Stimulated activated CD4-positive, alpha-beta T cell treated with anti-CD3 and anti-CD28 coated beads, Interleukin-1b, Interleukin-23, amount 100 ng/mL, for 1 hour (primary cell): ENCODE measurements at regions not wholly inside any gene's neighbourhood (a gene's known extent, or its start where the extent isn't known, plus 50 kb on each side); places are given as distances from the start of the nearest gene placed in this dataset.

Source experiments
- DNase-seq, 2 donors: peaks; one replicate each; pipeline ENCODE4 v3.0.0-alpha.2; 2020; ENCODE audit warnings: low read depth in 2 of 2

- no peak for DNase-seq
These were observed 317.6 kb downstream of the TLE4 start for GRCh38 chr9:79889369-79889768.

DNA sequence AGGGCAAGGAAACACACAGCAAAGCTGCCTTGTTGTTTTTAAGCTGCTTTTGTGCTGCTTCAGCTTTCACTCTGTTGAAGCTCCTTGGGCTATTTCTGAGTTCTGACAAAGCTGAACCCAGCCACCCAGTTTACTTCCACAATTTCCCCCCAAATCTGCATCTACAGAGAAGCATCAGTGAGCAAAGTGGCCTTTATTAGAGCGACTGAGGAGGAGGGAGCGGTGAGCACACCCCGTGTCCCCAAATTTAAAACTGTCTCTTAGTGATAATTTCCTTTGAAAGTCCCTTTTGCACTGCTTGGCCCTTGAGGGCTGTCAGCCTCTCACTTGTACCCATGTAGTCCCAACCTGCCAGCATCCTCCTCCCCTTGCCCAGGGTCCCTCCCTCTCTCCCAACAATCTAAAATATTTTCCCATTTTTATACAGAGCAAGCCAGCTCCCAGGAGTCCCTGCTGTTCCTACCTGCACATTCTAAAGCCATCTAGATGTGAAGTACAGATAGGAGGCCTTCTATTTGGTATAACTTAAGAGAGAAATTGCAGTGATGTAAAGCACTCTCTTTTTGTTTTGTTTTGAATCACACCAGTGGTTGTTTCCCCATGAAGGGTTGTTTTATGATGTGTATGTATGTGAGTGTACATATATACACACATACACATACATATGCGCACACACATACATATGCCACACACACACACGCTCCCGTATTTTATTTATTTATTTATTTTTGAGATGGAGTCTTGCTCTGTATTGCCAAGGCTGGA lies 313.5 kb downstream of the TLE4 start:
- DNase-seq = no peak

GRCh38 chr9:79884546-79884945 lies 312.8 kb downstream of the TLE4 start:
- no peak for DNase-seq

DNA sequence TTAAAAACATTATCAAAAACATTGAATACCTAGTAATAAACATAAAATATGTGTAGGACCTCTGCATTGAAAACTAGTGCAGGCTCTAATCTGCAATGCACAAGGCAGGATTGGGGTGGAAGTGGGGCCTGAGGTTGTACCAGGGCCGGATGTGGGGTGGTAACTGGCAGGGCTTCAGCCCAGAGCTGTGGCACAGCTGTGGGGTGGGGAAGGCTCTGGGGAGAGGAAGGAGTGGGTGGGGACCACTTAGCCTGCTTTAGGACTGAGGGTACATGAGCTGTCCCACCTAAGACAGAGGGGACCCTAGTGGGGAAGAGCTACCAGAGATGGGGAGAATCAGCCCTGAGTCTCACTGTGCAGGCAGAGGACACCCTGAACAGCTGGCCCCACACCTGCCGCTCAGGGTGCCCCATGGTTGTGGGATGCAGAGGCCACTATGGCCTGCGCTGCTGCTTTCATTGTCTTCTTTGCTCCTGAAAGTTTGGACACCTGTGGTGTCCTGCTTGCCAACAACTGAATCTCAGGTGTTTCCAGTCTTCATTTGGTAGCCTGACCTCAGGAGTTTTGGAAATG lies 311.4 kb downstream of the TLE4 start:
- DNase-seq = peak in 1 of 2 donors; percentile 12

- DNase-seq = no peak
These were observed 308.9 kb downstream of the TLE4 start for GRCh38 chr9:79880626-79881025.

DNA sequence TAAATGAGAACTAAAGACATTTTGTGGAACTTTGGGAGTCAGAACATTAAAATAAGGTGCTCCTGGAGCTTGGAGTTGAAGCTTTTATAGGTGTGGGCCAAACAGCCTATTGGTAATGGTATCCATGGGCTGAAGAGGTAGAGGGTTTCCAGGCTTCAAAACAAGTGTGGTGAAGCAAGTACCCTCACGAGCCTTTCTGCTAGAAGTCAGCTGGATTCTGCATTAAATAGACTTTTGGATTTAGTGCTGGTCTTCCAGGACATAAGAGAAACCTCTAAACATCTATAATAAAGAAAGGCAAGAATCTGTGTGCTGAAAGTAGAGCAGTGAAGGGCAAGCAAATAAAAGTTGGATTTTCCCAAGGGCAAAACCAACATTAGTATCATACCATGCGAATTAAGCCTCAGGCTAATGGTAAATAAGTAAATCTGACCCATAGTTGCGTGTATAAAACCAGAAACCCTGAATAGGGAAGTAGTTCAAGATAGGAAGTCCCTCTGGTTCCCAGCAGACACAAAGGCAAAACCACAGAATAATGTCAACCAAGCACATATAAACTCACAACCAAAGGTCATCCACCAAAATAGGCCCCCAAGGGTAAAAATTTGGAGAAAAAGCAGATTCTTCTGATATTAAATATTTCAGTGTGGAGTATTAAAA lies 306.3 kb downstream of the TLE4 start:
- DNase-seq = no peak

GRCh38 chr9:79868567-79869189 lies 296.9 kb downstream of the TLE4 start:
- no peak for DNase-seq

- no peak for DNase-seq
These were observed 291.4 kb downstream of the TLE4 start for GRCh38 chr9:79862921-79863890.

GRCh38 chr9:79858508-79858907 lies 286.7 kb downstream of the TLE4 start:
- DNase-seq = no peak

DNA sequence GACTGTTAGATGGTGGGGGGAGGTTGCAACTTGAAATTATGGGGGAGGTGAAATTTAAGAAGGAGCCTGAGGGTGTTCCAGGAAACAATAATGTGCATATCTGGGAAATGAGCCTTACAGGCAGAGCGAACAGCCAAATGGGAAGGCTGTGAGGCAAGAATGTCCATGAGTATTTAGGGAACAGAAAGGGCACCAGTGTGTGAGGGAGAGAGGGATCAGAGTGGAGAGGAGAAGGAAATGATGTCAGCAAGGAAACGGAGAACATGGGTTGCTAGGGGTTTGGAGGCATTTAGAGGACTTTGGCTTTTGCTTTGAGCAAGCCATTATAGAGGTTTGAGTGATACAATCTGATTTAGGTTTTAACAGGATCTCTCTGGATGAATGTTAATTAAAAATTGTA lies 285.4 kb downstream of the TLE4 start:
- no peak for DNase-seq

DNA sequence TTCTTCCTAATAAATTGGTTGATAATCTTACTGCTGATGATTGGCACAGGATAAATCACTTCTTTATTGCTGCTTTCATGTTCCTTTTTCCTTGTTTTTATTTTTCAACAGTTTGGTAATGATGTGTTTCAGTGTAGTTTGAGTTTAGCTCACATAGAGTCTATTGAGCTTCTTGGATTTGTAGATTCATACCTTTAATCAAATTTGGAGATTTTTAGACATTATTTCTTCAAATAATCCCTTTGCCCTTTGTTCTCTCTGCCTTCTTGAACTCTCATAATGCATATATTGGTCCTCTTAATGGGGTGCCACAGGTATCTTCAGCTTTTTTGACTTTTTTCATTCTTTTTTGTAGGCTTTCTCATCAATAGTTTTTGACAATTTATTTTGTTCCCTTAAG lies 275.3 kb downstream of the TLE4 start:
- DNase-seq = no peak

GRCh38 chr9:79829566-79830302 lies 258.0 kb downstream of the TLE4 start:
- no peak for DNase-seq

- no peak for DNase-seq
These were observed 252.5 kb downstream of the TLE4 start for GRCh38 chr9:79824265-79824664.

DNA sequence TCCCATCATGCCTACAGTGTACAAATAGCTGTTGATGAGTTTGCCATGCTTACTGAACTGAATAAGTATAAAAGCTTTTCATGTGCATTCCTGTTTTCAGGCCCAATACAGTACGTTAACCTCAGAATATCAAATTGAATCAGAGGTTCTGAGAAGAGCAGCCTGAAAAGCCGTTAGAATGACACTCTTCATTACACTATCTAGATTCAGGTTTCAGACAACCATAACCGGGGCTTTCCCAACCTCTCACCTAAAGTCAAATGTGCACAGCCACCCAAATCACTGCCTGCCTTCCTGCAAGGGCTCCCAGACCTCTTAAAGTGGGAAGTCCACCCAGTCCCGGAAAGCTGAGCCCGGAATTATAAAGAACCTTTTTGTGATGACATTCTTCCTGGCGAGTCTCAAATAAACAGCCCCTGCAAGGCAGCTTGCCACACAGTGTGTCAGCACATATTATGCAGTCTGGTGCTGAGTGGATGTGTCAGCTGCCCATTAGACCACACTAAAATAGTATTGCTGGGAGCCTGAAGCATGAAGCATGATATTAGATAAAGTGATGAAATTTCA lies 245.8 kb downstream of the TLE4 start:
- DNase-seq = no peak

- DNase-seq = no peak
These were observed 241.5 kb downstream of the TLE4 start for GRCh38 chr9:79813258-79813638.

GRCh38 chr9:79812507-79813257 lies 240.9 kb downstream of the TLE4 start:
- no peak for DNase-seq

- DNase-seq = no peak
These were observed 240.3 kb downstream of the TLE4 start for GRCh38 chr9:79812099-79812498.

DNA sequence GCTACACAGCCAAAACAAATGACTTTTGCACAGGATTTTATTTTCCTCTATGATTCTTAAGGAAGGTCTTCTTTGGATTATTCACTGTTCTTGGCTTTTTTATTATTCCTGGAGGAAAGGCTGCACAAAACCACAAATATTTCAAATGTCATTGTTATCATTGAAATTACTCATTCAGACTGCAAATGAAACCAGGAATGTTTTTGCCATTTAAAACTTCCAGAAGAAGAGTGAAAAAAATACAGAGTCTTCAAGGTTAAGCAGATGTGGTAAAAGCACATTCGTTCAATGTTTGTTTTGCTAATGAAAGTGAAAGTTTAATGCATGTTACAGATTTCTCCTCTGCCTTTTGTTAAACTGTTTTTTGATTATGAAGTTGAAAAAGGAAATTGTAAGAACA lies 238.2 kb downstream of the TLE4 start:
- no peak for DNase-seq

GRCh38 chr9:79809316-79809876 lies 237.6 kb downstream of the TLE4 start:
- DNase-seq = no peak
